ENCODE measurements at regions not wholly inside any gene's neighbourhood (a gene's known extent, or its start where the extent isn't known, plus 50 kb on each side); places are given as distances from the start of the nearest gene placed in this dataset.

DNA sequence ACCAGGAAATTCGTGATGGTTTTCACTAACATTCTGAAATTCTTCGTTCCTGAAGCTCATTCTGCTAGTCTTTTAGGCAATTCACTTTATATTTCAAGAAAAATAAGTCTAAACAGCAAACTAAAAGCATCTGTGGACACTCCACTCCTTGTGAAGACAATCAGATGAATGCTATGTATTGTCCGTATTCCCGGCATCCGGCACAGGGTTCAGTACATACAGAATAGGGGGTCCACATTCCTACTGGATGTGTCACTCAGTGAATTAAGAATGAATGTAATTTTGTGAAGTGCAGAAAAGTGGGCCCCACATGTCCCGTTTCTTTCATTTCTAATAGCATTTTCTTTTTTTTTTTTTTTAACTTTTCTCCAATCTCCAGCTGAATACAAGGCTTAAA lies 241.3 kb downstream of the GRIN2B start:
- TF ChIP-seq, protein P1, sequence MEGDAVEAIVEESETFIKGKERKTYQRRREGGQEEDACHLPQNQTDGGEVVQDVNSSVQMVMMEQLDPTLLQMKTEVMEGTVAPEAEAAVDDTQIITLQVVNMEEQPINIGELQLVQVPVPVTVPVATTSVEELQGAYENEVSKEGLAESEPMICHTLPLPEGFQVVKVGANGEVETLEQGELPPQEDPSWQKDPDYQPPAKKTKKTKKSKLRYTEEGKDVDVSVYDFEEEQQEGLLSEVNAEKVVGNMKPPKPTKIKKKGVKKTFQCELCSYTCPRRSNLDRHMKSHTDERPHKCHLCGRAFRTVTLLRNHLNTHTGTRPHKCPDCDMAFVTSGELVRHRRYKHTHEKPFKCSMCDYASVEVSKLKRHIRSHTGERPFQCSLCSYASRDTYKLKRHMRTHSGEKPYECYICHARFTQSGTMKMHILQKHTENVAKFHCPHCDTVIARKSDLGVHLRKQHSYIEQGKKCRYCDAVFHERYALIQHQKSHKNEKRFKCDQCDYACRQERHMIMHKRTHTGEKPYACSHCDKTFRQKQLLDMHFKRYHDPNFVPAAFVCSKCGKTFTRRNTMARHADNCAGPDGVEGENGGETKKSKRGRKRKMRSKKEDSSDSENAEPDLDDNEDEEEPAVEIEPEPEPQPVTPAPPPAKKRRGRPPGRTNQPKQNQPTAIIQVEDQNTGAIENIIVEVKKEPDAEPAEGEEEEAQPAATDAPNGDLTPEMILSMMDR (IDR thresholded peaks at IDR 0.05; ENCODE audit: control extremely low read depth, extremely low read depth, low read depth, missing control alignments) = no peak
- DNase-seq (ENCODE audit: extremely low spot score) = no peak
- CTCF ChIA-PET = interaction anchor here (0.7 to 1.6 kb wide), 4 partner anchors 10 to 27 kb away, joined by 3 read pairs; no protein-coding TSS in a partner anchor
- POLR2A ChIA-PET = no interaction called here

DNA sequence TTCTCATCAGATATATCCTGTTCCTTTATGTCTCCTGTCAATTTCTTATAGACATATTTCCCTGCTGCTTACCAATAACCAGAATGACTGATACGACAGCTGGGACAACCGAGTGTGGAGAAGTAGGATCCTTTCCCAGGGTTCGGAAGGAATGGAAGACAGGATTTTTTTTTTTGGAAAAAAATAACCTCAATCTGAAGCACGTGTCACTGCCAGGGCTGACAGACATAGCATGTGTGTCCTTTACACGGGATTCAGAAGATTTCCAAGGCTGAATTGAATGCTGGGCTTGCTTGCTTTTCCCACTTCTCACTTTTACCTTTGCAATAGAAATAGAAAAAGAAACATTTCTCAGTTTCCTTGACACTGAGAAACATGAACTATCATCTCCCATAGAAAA lies 245.7 kb downstream of the GRIN2B start:
- TF ChIP-seq, protein P1 (IDR thresholded peaks at IDR 0.05; ENCODE audit: control extremely low read depth, extremely low read depth, low read depth, missing control alignments) = no peak
- ChIA-PET CTCF (no interaction called here), POLR2A (no interaction called here)

GRCh38 chr12:13734584-13735152 lies 246.7 kb downstream of the GRIN2B start:
- TF ChIP-seq, protein P1 (IDR thresholded peaks at IDR 0.05; ENCODE audit: control extremely low read depth, extremely low read depth, low read depth, missing control alignments) = no peak
- ChIA-PET POLR2A (no interaction called here), CTCF (no interaction called here)
- no peak for DNase-seq (ENCODE audit: extremely low spot score)

More for the DNA sequence above, 245.7 kb downstream of the GRIN2B start:
- DNase-seq (ENCODE audit: extremely low spot score) = no peak

GRCh38 chr12:13727707-13728195 lies 253.7 kb downstream of the GRIN2B start:
- POLR2A ChIA-PET = no interaction called here
- CTCF ChIA-PET = interaction anchor here (1.2 to 1.4 kb wide), 3 partner anchors 8 to 11 kb away, joined by 3 read pairs; no protein-coding TSS in a partner anchor
- TF ChIP-seq, protein P1 (IDR thresholded peaks at IDR 0.05; ENCODE audit: control extremely low read depth, extremely low read depth, low read depth, missing control alignments) = no peak
- no peak for DNase-seq (ENCODE audit: extremely low spot score)

- ChIA-PET CTCF (no interaction called here), POLR2A (no interaction called here)
- no peak for DNase-seq (ENCODE audit: extremely low spot score)
- TF ChIP-seq, protein P1 (IDR thresholded peaks at IDR 0.05; ENCODE audit: control extremely low read depth, extremely low read depth, low read depth, missing control alignments) = no peak
Observed at GRCh38 chr12:13725049-13725448, 256.4 kb downstream of the GRIN2B start.

GRCh38 chr12:13724136-13724535 lies 257.3 kb downstream of the GRIN2B start:
- CTCF ChIA-PET = no interaction called here
- no peak for DNase-seq (ENCODE audit: extremely low spot score)
- TF ChIP-seq, protein P1 (IDR thresholded peaks at IDR 0.05; ENCODE audit: control extremely low read depth, extremely low read depth, low read depth, missing control alignments) = no peak
- POLR2A ChIA-PET = no interaction called here

All from GM10248 (cell line).